ENCODE measurements at regions not wholly inside any gene's neighbourhood (a gene's known extent, or its start where the extent isn't known, plus 50 kb on each side); places are given as distances from the start of the nearest gene placed in this dataset.

- TF ChIP-seq POLR2AphosphoS5 (IDR thresholded peaks at IDR 0.05; ENCODE audit: borderline replicate concordance, low read depth, low read length) = no peak
- TF ChIP-seq FOXP2 (optimal IDR thresholded peaks at IDR 0.05; ENCODE audit: control extremely low read depth, extremely low read length, insufficient read depth) = no peak
These were observed 325.9 kb upstream of the TBL1XR1 start for GRCh38 chr3:177523067-177523675.

Data from SK-N-MC (cell line).